Erythroblast (primary cell): ENCODE measurements at regions not wholly inside any gene's neighbourhood (a gene's known extent, or its start where the extent isn't known, plus 50 kb on each side); places are given as distances from the start of the nearest gene placed in this dataset.

ENCODE experiments used
- DNase-seq, 2 experiments: peaks; one replicate each; lab custom pipeline; 2025; lab: John Stamatoyannopoulos, UW
- GATA1 ChIP-seq: IDR thresholded peaks from 2 replicates; pipeline ENCODE4 v1.6.1; 2011; ENCODE audit warnings: low read depth, mild to moderate bottlenecking, control low read depth, low read length, moderate library complexity
- POLR2A ChIP-seq: IDR thresholded peaks from 2 replicates; pipeline ENCODE4 v1.6.1; 2011; ENCODE audit warnings: mild to moderate bottlenecking, low read length

GRCh38 chr1:102105931-102106550, 109.3 kb upstream of the OLFM3 start:
- no peak for DNase-seq
- TF ChIP-seq POLR2A (no peak), GATA1 (no peak)

GRCh38 chr1:102103646-102104045, 106.9 kb upstream of the OLFM3 start:
- TF ChIP-seq POLR2A (no peak), GATA1 (no peak)

GRCh38 chr1:102102276-102102780, 105.6 kb upstream of the OLFM3 start:
- DNase-seq, result no peak
- TF ChIP-seq POLR2A, result no peak
- no peak for TF ChIP-seq GATA1

More at GRCh38 chr1:102103646-102104045, 106.9 kb upstream of the OLFM3 start:
- DNase-seq, result no peak

GRCh38 chr1:102100666-102101065, 103.9 kb upstream of the OLFM3 start:
- TF ChIP-seq GATA1 (no peak), POLR2A (no peak)
- DNase-seq, result no peak

- TF ChIP-seq POLR2A (no peak), GATA1 (no peak)
- DNase-seq, result no peak
Measured at GRCh38 chr1:102099916-102100315, 103.2 kb upstream of the OLFM3 start.

- no peak for DNase-seq
- TF ChIP-seq POLR2A, result no peak
- TF ChIP-seq GATA1, result no peak
Measured at GRCh38 chr1:102098536-102098935, 101.8 kb upstream of the OLFM3 start.

- TF ChIP-seq POLR2A (no peak), GATA1 (no peak)
- no peak for DNase-seq
Measured at GRCh38 chr1:102098081-102098480, 101.4 kb upstream of the OLFM3 start.

- TF ChIP-seq POLR2A, result no peak
- no peak for TF ChIP-seq GATA1
- no peak for DNase-seq
Measured at GRCh38 chr1:102097451-102097850, 100.7 kb upstream of the OLFM3 start.

- no peak for DNase-seq
- no peak for TF ChIP-seq POLR2A
- TF ChIP-seq GATA1, result no peak
Measured at GRCh38 chr1:102096162-102096561, 99.4 kb upstream of the OLFM3 start.

GRCh38 chr1:102089791-102090190, 93.1 kb upstream of the OLFM3 start:
- no peak for DNase-seq
- TF ChIP-seq POLR2A, result no peak
- TF ChIP-seq GATA1, result no peak

- TF ChIP-seq GATA1, result no peak
- TF ChIP-seq POLR2A, result no peak
- DNase-seq, result no peak
Measured at GRCh38 chr1:102085896-102086295, 89.2 kb upstream of the OLFM3 start.

- no peak for DNase-seq
- TF ChIP-seq GATA1 (no peak), POLR2A (no peak)
Measured at GRCh38 chr1:102084771-102085535, 88.2 kb upstream of the OLFM3 start.

- DNase-seq, result no peak
- no peak for TF ChIP-seq GATA1
- no peak for TF ChIP-seq POLR2A
Measured at GRCh38 chr1:102083192-102083591, 86.5 kb upstream of the OLFM3 start.

GRCh38 chr1:102074874-102075273, 78.1 kb upstream of the OLFM3 start:
- TF ChIP-seq GATA1, result no peak
- no peak for DNase-seq
